DOHH2 (cell line): ENCODE measurements at regions not wholly inside any gene's neighbourhood (a gene's known extent, or its start where the extent isn't known, plus 50 kb on each side); places are given as distances from the start of the nearest gene placed in this dataset.

Source experiments
- EZH2phosphoT487 ChIP-seq: fragments of 200-600 bp; sonication (generic); IDR thresholded peaks from 2 replicates; pipeline ENCODE4 v1.6.1; 2017; ENCODE audit warnings: borderline replicate concordance, mild to moderate bottlenecking, antibody characterized with exemption, low read length, moderate library complexity, mixed read lengths
- TF ChIP-seq, protein P1 (sequence below): fragments of 200-600 bp; sonication (generic); IDR thresholded peaks from one replicate; pipeline ENCODE4 v1.5.1; 2014; ENCODE audit warnings: antibody characterized with exemption, mild to moderate bottlenecking, low read depth, low read length; ENCODE audit not compliant: poor library complexity, severe bottlenecking

GRCh38 chr10:83809001-83809400 is 330.3 kb upstream of the GHITM start:
- TF ChIP-seq, protein P1, sequence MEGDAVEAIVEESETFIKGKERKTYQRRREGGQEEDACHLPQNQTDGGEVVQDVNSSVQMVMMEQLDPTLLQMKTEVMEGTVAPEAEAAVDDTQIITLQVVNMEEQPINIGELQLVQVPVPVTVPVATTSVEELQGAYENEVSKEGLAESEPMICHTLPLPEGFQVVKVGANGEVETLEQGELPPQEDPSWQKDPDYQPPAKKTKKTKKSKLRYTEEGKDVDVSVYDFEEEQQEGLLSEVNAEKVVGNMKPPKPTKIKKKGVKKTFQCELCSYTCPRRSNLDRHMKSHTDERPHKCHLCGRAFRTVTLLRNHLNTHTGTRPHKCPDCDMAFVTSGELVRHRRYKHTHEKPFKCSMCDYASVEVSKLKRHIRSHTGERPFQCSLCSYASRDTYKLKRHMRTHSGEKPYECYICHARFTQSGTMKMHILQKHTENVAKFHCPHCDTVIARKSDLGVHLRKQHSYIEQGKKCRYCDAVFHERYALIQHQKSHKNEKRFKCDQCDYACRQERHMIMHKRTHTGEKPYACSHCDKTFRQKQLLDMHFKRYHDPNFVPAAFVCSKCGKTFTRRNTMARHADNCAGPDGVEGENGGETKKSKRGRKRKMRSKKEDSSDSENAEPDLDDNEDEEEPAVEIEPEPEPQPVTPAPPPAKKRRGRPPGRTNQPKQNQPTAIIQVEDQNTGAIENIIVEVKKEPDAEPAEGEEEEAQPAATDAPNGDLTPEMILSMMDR: no peak
- no peak for TF ChIP-seq EZH2phosphoT487
